GM21526 (cell line): ENCODE measurements at regions not wholly inside any gene's neighbourhood (a gene's known extent, or its start where the extent isn't known, plus 50 kb on each side); places are given as distances from the start of the nearest gene placed in this dataset.

Source experiments
- ATAC-seq: cut with Tn5 transposase; IDR thresholded peaks from one replicate; pipeline ENCODE4 v1.9.1; 2021; ENCODE audit warnings: moderate library complexity; ENCODE audit not compliant: unreplicated experiment, low FRiP score

GRCh38 chr12:77510985-77511384 is 319.7 kb upstream of the NAV3 start:
- ATAC-seq = no peak

GRCh38 chr12:77504466-77504865 is 326.2 kb upstream of the NAV3 start:
- ATAC-seq = no peak

- no peak for ATAC-seq
Observed at GRCh38 chr12:77500089-77500488, 330.6 kb upstream of the NAV3 start.

GRCh38 chr12:77497647-77498046 is 333.0 kb upstream of the NAV3 start:
- no peak for ATAC-seq

- ATAC-seq = no peak
Observed at GRCh38 chr12:77496714-77497113, 334.0 kb upstream of the NAV3 start.

- no peak for ATAC-seq
Observed at GRCh38 chr12:77494296-77494695, 336.4 kb upstream of the NAV3 start.

GRCh38 chr12:77493302-77494168 is 337.2 kb upstream of the NAV3 start:
- no peak for ATAC-seq

GRCh38 chr12:77492536-77492935 is 338.2 kb upstream of the NAV3 start:
- no peak for ATAC-seq

- no peak for ATAC-seq
Observed at GRCh38 chr12:77489331-77489970, 341.2 kb upstream of the NAV3 start.

- no peak for ATAC-seq
Observed at GRCh38 chr12:77488041-77488620, 342.6 kb upstream of the NAV3 start.

- no peak for ATAC-seq
Observed at GRCh38 chr12:77486872-77487271, 343.8 kb upstream of the NAV3 start.

- ATAC-seq = no peak
Observed at GRCh38 chr12:77485961-77486854, 344.5 kb upstream of the NAV3 start.

GRCh38 chr12:77481687-77482086 is 349.0 kb upstream of the NAV3 start:
- no peak for ATAC-seq

GRCh38 chr12:77477907-77478533 is 352.7 kb upstream of the NAV3 start:
- no peak for ATAC-seq

GRCh38 chr12:77471801-77472200 is 358.9 kb upstream of the NAV3 start:
- ATAC-seq = no peak

GRCh38 chr12:77469578-77470333 is 360.9 kb upstream of the NAV3 start:
- no peak for ATAC-seq

- no peak for ATAC-seq
Observed at GRCh38 chr12:77442633-77443032, 377.3 kb upstream of the E2F7 start.

- no peak for ATAC-seq
Observed at GRCh38 chr12:77439749-77440148, 374.4 kb upstream of the E2F7 start.

GRCh38 chr12:77438644-77439043 is 373.3 kb upstream of the E2F7 start:
- ATAC-seq = no peak

- no peak for ATAC-seq
Observed at GRCh38 chr12:77437206-77437605, 371.8 kb upstream of the E2F7 start.
